CD4-positive, CD25-positive, alpha-beta regulatory T cell (primary cell): ENCODE measurements at regions not wholly inside any gene's neighbourhood (a gene's known extent, or its start where the extent isn't known, plus 50 kb on each side); places are given as distances from the start of the nearest gene placed in this dataset.
"Not testable (repeated sequence)": the region's sequence is repeated elsewhere in the genome, so short reads cannot be mapped to it uniquely, and the experiment has no call there.

Experiments
- ATAC-seq, 2 donors: fragments of 150-1000 bp; cut with Tn5 transposase; one replicate each; pipeline ENCODE4 v1.10.0; 2021; ENCODE audit warnings: low read depth in 2 of 2, moderate number of reproducible peaks in 2 of 2, moderate library complexity in 1 of 2
- DNase-seq, 3 donors: peaks; one replicate each; pipeline versions ENCODE4 v3.0.0 to v3.0.0-alpha.2; 2012 to 2022; ENCODE audit warnings: mixed read lengths in 1 of 3
- H3K27ac ChIP-seq: one replicate; pipeline ENCODE4 v1.7.0; 2013; ENCODE audit warnings: mild to moderate bottlenecking, low read length; ENCODE audit not compliant: insufficient read depth, poor library complexity, severe bottlenecking
- H3K27me3 ChIP-seq: one replicate; pipeline ENCODE4 v1.7.0; 2013; ENCODE audit warnings: low read length; ENCODE audit not compliant: control insufficient read depth, insufficient read depth
- H3K36me3 ChIP-seq: one replicate; pipeline ENCODE4 v1.7.0; 2013; ENCODE audit warnings: mild to moderate bottlenecking, low read length, moderate library complexity; ENCODE audit not compliant: control insufficient read depth, insufficient read depth
- H3K4me1 ChIP-seq: 2 replicates; pipeline ENCODE4 v1.7.0; 2013; ENCODE audit warnings: mild to moderate bottlenecking, low read length; ENCODE audit not compliant: insufficient read depth, control insufficient read depth, poor library complexity, severe bottlenecking
- H3K4me3 ChIP-seq: one replicate; pipeline ENCODE4 v1.7.0; 2013; ENCODE audit warnings: low read depth, mild to moderate bottlenecking, low read length, moderate library complexity
- H3K9me3 ChIP-seq, 2 experiments: 1 replicate in 1 of 2; 2 replicates in 1 of 2; pipeline ENCODE4 v1.7.0; 2013; ENCODE audit warnings: low read length in 2 of 2, mild to moderate bottlenecking in 1 of 2, moderate library complexity in 1 of 2; ENCODE audit not compliant: control insufficient read depth in 2 of 2
- H3K27ac Mint-ChIP-seq, 3 donors: one replicate each; pipeline ENCODE4 v1.8.0; 2020 to 2022; ENCODE audit warnings: mild to moderate bottlenecking in 3 of 3, mixed read lengths in 3 of 3, moderate library complexity in 2 of 3
- H3K27me3 Mint-ChIP-seq: one replicate; pipeline ENCODE4 v1.8.0; 2022; ENCODE audit warnings: mild to moderate bottlenecking, mixed read lengths
- H3K36me3 Mint-ChIP-seq: one replicate; pipeline ENCODE4 v1.8.0; 2020; ENCODE audit warnings: mixed read lengths
- H3K4me1 Mint-ChIP-seq, 4 donors: one replicate each; pipeline ENCODE4 v1.8.0; 2020 to 2022; ENCODE audit warnings: mixed read lengths in 4 of 4, mild to moderate bottlenecking in 1 of 4
- H3K4me3 Mint-ChIP-seq, 4 donors: one replicate each; pipeline ENCODE4 v1.8.0; 2020 to 2022; ENCODE audit warnings: mild to moderate bottlenecking in 4 of 4, mixed read lengths in 4 of 4, moderate library complexity in 3 of 4
- H3K9me3 Mint-ChIP-seq, 7 donors: one replicate each; pipeline ENCODE4 v1.8.0; 2020 to 2022; ENCODE audit warnings: mixed read lengths in 7 of 7, mild to moderate bottlenecking in 3 of 7, moderate library complexity in 2 of 7

DNA sequence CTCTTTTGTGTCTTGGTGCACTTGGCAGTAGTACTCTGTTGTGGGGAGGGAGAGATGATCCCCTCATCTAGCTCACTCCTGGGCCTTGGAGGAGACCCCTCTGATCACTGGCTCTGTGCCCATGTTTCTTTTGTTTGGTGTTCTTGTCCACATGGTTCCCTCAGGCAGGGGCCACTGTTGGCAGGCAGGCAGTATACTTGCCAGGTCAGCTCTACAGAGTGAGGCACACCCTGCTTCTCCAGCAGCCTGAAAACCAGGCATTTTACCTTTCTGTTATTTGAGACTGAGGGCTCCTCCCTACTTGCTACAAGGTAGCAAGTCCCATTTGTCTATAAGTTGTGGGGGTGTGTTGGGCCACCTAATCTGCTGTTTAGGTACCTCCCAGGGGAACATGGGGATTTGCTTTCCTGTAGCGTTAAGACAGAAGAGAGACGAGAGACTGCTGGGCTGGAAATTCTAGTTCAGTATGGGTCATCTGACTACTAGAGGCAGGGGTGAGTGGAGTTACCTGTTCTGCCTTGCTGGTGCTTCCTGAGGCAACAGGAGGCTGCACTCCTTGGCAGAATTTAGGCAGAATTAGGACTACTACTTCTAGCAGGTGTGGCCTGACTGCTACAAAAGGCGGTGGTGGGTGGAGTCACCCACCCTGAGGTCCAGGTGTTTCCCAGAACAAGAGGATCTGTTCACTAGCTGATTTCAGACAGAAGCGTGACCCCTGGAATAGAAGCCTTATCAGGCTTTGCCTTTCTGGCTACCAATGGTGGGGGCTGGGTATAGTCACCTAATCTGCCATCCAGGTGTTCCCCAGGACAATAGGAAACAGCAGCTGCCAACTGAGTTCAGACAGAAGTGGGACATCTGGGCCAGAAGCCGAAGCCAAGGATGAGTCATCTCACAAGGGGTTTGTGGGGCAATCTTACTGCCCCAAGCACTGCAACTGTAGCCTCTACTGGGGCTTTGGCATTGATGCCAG lies 843.0 kb upstream of the ATXN8OS start:
- Mint-ChIP-seq H3K4me1 (no peaks in the 10 kb centered on the region), H3K36me3 (no peaks in the 10 kb centered on the region), H3K27me3 (no peaks in the 10 kb centered on the region), H3K4me3 (no peak overlapping the region), H3K9me3 (peaks cover 3 to 40% (median 7%) of the 10 kb centered on the region in 7 donors), H3K27ac (no peak overlapping the region)
- Histone ChIP-seq H3K27me3 (no peaks in the 10 kb centered on the region), H3K9me3 (peaks cover 2 to 12% of the 10 kb centered on the region in 2 experiments), H3K4me3 (no peak overlapping the region), H3K36me3 (no peaks in the 10 kb centered on the region), H3K4me1 (no peaks in the 10 kb centered on the region), H3K27ac (no peak overlapping the region)
- DNase-seq = no peak
- ATAC-seq = no peak

DNA sequence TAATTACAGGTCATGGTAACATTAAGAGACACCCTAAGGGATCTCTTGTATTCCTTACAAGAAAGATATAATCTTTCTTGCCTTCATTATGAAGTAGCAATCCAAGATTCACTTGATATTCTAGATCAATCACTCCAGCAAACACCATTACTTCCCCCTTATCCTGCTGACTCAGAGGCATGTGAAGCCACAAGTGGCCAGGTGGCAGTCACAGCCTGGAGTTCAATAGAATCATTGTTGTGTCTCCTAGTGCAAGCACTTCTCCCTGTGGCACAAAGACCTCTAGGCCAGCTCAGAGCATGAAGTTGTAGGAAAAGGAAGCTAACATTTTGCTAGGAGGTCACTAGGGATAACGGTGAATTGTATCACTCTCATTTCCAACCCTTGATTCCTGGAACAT lies 864.3 kb upstream of the ATXN8OS start:
- no peak for ATAC-seq
- no peaks in the 10 kb centered on the region for H3K27me3 ChIP-seq
- no peaks in the 10 kb centered on the region for H3K4me1 ChIP-seq
- Mint-ChIP-seq H3K36me3 (no peaks in the 10 kb centered on the region), H3K4me1 (no peaks in the 10 kb centered on the region), H3K4me3 (no peak overlapping the region), H3K27me3 (no peaks in the 10 kb centered on the region), H3K27ac (no peak overlapping the region), H3K9me3 (peaks cover 0 to 19% (median 2%) of the 10 kb centered on the region in 7 donors)
- no peaks in the 10 kb centered on the region for H3K36me3 ChIP-seq
- H3K27ac ChIP-seq = no peak overlapping the region
- no peaks in the 10 kb centered on the region for H3K9me3 ChIP-seq
- no peak for DNase-seq
- H3K4me3 ChIP-seq = no peak overlapping the region

DNA sequence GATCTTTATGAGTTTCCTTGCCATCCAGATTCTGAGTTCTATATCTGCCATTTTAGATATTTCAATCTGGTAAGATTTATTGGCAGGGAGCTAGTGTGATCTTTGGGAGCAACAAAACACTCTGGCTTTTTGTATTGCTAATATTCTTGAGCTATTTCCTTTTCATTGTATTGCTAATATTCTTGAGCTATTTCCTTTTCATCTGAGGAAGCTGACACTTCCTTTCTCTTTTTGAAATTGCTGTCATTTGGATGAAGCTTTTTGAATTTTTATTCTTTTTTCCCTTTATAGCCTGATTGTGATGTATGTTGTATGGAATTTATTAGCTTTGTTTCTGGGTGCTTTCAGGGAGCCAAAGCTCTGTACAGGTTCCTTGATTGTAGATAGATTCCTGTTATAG lies 873.5 kb upstream of the ATXN8OS start:
- H3K4me1 Mint-ChIP-seq = no peaks in the 10 kb centered on the region

GRCh38 chr13:69226427-69226826 lies 881.2 kb upstream of the ATXN8OS start:
- Histone ChIP-seq H3K27me3 (no peaks in the 10 kb centered on the region), H3K27ac (no peak overlapping the region), H3K4me1 (no peaks in the 10 kb centered on the region), H3K4me3 (no peak overlapping the region), H3K9me3 (no peaks in the 10 kb centered on the region), H3K36me3 (no peaks in the 10 kb centered on the region)
- Mint-ChIP-seq H3K4me1 (peaks cover 0 to 1% (median 0%) of the 10 kb centered on the region in 4 donors), H3K27ac (no peak overlapping the region), H3K4me3 (no peak overlapping the region), H3K9me3 (peaks cover 6 to 28% (median 17%) of the 10 kb centered on the region in 7 donors), H3K27me3 (no peaks in the 10 kb centered on the region), H3K36me3 (no peaks in the 10 kb centered on the region)
- ATAC-seq = no peak
- DNase-seq = no peak

More for the DNA sequence above, 873.5 kb upstream of the ATXN8OS start:
- no peaks in the 10 kb centered on the region for H3K36me3 Mint-ChIP-seq
- DNase-seq = no peak
- Histone ChIP-seq H3K27me3 (no peaks in the 10 kb centered on the region), H3K9me3 (peaks cover 8 to 9% of the 10 kb centered on the region in 2 experiments), H3K4me3 (no peak overlapping the region), H3K4me1 (no peaks in the 10 kb centered on the region), H3K27ac (no peak overlapping the region), H3K36me3 (no peaks in the 10 kb centered on the region)
- no peak overlapping the region for H3K27ac Mint-ChIP-seq
- H3K27me3 Mint-ChIP-seq = no peaks in the 10 kb centered on the region
- H3K9me3 Mint-ChIP-seq = peaks cover 3 to 32% (median 17%) of the 10 kb centered on the region in 7 donors
- no peak overlapping the region for H3K4me3 Mint-ChIP-seq
- ATAC-seq = no peak

DNA sequence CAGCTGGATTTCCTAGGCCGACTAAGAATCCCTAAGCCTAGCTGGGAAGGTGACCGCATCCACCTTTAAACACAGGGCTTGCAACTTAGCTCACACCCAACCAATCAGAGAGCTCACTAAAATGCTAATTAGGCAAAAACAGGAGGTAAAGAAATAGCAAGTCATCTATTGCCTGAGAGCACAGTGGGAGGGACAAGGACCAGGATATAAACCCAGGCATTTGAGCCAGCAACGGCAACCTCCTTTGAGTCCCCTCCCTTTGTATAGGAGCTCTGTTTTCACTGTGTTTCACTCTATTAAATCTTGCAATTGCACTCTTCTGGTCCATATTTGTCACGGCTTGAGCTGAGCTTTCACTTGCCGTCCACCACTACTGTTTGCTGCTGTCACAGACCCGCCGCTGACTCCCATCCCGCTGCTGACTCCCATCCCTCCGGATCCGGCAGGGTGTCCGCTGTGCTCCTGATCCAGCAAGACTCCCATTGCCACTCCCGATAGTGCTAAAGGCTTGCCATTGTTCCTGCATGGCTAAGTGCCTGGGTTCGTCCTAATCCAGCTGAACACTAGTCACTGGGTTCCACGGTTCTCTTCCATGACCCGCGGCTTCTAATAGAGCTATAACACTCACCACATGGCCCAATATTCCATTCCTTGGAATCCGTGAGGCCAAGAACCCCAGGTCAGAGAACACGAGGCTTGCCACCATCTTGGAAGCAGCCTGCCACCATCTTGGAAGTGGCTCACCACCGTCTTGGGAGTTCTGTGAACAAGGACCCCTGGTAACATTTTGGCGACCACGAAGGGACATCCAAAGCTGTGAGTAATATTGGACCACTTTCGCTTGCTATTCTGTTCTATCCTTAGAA lies 885.8 kb upstream of the ATXN8OS start:
- not testable (repeated sequence) for H3K27ac Mint-ChIP-seq, H3K36me3 Mint-ChIP-seq, H3K4me3 Mint-ChIP-seq, H3K4me1 ChIP-seq, H3K36me3 ChIP-seq, ATAC-seq, H3K9me3 ChIP-seq, H3K27me3 ChIP-seq, H3K4me1 Mint-ChIP-seq, H3K4me3 ChIP-seq, H3K27me3 Mint-ChIP-seq, H3K27ac ChIP-seq, DNase-seq
- H3K9me3 Mint-ChIP-seq = peaks cover 0 to 22% (median 6%) of the 10 kb centered on the region in 7 donors

DNA sequence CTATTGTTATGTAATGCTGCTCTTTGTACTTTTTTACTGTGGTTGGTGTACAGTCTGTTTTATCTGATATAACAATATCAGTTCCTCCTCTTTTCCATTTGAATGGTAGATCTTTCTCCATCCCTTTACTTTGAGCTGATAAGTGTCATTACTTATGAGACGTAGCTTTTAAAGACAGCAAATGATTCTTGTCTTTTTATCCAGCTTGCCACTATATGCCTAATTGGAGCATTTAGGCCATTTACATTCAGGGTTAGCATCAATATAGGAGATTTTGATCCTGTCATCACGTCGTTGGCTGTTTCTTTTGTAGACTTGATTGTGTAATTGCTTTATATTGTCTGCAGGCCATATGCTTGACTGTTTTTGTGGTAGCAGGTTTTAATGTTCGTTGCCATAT lies 894.2 kb upstream of the ATXN8OS start:
- no peak overlapping the region for H3K27ac ChIP-seq
- no peak for DNase-seq
- H3K4me3 Mint-ChIP-seq = no peak overlapping the region
- no peaks in the 10 kb centered on the region for H3K36me3 ChIP-seq
- ATAC-seq = no peak
- H3K27me3 Mint-ChIP-seq = no peaks in the 10 kb centered on the region
- H3K4me1 Mint-ChIP-seq = no peaks in the 10 kb centered on the region
- no peak overlapping the region for H3K4me3 ChIP-seq
- no peaks in the 10 kb centered on the region for H3K27me3 ChIP-seq
- H3K36me3 Mint-ChIP-seq = no peaks in the 10 kb centered on the region
- no peaks in the 10 kb centered on the region for H3K4me1 ChIP-seq
- H3K9me3 Mint-ChIP-seq = peaks cover 0 to 33% (median 9%) of the 10 kb centered on the region in 7 donors
- no peaks in the 10 kb centered on the region for H3K9me3 ChIP-seq
- no peak overlapping the region for H3K27ac Mint-ChIP-seq

GRCh38 chr13:69204620-69205019 lies 903.0 kb upstream of the ATXN8OS start:
- Mint-ChIP-seq H3K4me3 (no peak overlapping the region), H3K9me3 (peaks cover 0 to 31% (median 2%) of the 10 kb centered on the region in 7 donors), H3K27ac (no peak overlapping the region), H3K27me3 (no peaks in the 10 kb centered on the region), H3K36me3 (no peaks in the 10 kb centered on the region), H3K4me1 (no peaks in the 10 kb centered on the region)
- no peak overlapping the region for H3K4me3 ChIP-seq
- DNase-seq = no peak
- H3K9me3 ChIP-seq = no peaks in the 10 kb centered on the region
- no peaks in the 10 kb centered on the region for H3K27me3 ChIP-seq
- no peak for ATAC-seq
- H3K27ac ChIP-seq = no peak overlapping the region
- H3K4me1 ChIP-seq = no peaks in the 10 kb centered on the region
- no peaks in the 10 kb centered on the region for H3K36me3 ChIP-seq
